ENCODE measurements at regions not wholly inside any gene's neighbourhood (a gene's known extent, or its start where the extent isn't known, plus 50 kb on each side); places are given as distances from the start of the nearest gene placed in this dataset.

DNA sequence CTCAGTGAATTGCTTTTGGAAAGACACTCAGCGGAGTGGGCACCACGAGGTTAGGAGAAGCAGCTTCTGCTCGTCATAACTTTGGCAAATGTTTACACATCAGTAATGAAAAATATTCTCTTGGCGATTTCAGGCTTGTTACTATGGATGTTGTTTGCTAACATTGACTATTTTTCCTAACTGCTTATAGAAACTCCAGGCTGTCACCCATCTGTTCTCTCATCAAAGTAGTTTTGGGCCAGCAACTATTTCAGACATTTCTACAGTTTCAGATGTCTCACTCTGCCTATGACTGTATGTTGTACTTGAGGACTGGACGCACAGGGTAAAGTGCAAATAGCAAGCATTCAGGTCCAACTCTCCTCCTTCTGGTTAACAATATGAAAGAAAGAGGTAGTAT is 346.7 kb downstream of the TRIML1 start:
- CTCF ChIA-PET = no interaction called here
- TF ChIP-seq, protein P1, sequence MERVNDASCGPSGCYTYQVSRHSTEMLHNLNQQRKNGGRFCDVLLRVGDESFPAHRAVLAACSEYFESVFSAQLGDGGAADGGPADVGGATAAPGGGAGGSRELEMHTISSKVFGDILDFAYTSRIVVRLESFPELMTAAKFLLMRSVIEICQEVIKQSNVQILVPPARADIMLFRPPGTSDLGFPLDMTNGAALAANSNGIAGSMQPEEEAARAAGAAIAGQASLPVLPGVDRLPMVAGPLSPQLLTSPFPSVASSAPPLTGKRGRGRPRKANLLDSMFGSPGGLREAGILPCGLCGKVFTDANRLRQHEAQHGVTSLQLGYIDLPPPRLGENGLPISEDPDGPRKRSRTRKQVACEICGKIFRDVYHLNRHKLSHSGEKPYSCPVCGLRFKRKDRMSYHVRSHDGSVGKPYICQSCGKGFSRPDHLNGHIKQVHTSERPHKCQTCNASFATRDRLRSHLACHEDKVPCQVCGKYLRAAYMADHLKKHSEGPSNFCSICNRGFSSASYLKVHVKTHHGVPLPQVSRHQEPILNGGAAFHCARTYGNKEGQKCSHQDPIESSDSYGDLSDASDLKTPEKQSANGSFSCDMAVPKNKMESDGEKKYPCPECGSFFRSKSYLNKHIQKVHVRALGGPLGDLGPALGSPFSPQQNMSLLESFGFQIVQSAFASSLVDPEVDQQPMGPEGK (tag by site-specific recombination; IDR thresholded peaks at IDR 0.05) = no peak
- TF ChIP-seq, protein P2, sequence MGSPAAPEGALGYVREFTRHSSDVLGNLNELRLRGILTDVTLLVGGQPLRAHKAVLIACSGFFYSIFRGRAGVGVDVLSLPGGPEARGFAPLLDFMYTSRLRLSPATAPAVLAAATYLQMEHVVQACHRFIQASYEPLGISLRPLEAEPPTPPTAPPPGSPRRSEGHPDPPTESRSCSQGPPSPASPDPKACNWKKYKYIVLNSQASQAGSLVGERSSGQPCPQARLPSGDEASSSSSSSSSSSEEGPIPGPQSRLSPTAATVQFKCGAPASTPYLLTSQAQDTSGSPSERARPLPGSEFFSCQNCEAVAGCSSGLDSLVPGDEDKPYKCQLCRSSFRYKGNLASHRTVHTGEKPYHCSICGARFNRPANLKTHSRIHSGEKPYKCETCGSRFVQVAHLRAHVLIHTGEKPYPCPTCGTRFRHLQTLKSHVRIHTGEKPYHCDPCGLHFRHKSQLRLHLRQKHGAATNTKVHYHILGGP (tag by site-specific recombination; IDR thresholded peaks at IDR 0.05) = no peak
- TF ChIP-seq, protein P3, sequence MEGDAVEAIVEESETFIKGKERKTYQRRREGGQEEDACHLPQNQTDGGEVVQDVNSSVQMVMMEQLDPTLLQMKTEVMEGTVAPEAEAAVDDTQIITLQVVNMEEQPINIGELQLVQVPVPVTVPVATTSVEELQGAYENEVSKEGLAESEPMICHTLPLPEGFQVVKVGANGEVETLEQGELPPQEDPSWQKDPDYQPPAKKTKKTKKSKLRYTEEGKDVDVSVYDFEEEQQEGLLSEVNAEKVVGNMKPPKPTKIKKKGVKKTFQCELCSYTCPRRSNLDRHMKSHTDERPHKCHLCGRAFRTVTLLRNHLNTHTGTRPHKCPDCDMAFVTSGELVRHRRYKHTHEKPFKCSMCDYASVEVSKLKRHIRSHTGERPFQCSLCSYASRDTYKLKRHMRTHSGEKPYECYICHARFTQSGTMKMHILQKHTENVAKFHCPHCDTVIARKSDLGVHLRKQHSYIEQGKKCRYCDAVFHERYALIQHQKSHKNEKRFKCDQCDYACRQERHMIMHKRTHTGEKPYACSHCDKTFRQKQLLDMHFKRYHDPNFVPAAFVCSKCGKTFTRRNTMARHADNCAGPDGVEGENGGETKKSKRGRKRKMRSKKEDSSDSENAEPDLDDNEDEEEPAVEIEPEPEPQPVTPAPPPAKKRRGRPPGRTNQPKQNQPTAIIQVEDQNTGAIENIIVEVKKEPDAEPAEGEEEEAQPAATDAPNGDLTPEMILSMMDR (tag by site-specific recombination; IDR thresholded peaks at IDR 0.05) = no peak
- TF ChIP-seq EGR2 (tag by site-specific recombination; IDR thresholded peaks at IDR 0.05; ENCODE audit: low read depth) (no peak), ZNF335 (tag by site-specific recombination; conservative IDR thresholded peaks at IDR 0.05) (no peak), ZNF548 (tag by site-specific recombination; IDR thresholded peaks at IDR 0.05) (no peak), ZNF266 (tag by site-specific recombination; IDR thresholded peaks at IDR 0.05; ENCODE audit: low read depth) (no peak)
- TF ChIP-seq, protein P4, sequence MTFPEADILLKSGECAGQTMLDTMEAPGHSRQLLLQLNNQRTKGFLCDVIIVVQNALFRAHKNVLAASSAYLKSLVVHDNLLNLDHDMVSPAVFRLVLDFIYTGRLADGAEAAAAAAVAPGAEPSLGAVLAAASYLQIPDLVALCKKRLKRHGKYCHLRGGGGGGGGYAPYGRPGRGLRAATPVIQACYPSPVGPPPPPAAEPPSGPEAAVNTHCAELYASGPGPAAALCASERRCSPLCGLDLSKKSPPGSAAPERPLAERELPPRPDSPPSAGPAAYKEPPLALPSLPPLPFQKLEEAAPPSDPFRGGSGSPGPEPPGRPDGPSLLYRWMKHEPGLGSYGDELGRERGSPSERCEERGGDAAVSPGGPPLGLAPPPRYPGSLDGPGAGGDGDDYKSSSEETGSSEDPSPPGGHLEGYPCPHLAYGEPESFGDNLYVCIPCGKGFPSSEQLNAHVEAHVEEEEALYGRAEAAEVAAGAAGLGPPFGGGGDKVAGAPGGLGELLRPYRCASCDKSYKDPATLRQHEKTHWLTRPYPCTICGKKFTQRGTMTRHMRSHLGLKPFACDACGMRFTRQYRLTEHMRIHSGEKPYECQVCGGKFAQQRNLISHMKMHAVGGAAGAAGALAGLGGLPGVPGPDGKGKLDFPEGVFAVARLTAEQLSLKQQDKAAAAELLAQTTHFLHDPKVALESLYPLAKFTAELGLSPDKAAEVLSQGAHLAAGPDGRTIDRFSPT (tag by site-specific recombination; IDR thresholded peaks at IDR 0.05) = no peak
- TF ChIP-seq, protein P5, sequence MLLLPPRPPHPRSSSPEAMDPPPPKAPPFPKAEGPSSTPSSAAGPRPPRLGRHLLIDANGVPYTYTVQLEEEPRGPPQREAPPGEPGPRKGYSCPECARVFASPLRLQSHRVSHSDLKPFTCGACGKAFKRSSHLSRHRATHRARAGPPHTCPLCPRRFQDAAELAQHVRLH (tag by site-specific recombination; IDR thresholded peaks at IDR 0.05) = no peak
- TF ChIP-seq, protein P6, sequence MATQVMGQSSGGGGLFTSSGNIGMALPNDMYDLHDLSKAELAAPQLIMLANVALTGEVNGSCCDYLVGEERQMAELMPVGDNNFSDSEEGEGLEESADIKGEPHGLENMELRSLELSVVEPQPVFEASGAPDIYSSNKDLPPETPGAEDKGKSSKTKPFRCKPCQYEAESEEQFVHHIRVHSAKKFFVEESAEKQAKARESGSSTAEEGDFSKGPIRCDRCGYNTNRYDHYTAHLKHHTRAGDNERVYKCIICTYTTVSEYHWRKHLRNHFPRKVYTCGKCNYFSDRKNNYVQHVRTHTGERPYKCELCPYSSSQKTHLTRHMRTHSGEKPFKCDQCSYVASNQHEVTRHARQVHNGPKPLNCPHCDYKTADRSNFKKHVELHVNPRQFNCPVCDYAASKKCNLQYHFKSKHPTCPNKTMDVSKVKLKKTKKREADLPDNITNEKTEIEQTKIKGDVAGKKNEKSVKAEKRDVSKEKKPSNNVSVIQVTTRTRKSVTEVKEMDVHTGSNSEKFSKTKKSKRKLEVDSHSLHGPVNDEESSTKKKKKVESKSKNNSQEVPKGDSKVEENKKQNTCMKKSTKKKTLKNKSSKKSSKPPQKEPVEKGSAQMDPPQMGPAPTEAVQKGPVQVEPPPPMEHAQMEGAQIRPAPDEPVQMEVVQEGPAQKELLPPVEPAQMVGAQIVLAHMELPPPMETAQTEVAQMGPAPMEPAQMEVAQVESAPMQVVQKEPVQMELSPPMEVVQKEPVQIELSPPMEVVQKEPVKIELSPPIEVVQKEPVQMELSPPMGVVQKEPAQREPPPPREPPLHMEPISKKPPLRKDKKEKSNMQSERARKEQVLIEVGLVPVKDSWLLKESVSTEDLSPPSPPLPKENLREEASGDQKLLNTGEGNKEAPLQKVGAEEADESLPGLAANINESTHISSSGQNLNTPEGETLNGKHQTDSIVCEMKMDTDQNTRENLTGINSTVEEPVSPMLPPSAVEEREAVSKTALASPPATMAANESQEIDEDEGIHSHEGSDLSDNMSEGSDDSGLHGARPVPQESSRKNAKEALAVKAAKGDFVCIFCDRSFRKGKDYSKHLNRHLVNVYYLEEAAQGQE (tag by site-specific recombination; IDR thresholded peaks at IDR 0.05) = no peak
- TF ChIP-seq, protein P7, sequence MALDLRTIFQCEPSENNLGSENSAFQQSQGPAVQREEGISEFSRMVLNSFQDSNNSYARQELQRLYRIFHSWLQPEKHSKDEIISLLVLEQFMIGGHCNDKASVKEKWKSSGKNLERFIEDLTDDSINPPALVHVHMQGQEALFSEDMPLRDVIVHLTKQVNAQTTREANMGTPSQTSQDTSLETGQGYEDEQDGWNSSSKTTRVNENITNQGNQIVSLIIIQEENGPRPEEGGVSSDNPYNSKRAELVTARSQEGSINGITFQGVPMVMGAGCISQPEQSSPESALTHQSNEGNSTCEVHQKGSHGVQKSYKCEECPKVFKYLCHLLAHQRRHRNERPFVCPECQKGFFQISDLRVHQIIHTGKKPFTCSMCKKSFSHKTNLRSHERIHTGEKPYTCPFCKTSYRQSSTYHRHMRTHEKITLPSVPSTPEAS (tag by site-specific recombination; IDR thresholded peaks at IDR 0.05) = no peak
- TF ChIP-seq, protein P8, sequence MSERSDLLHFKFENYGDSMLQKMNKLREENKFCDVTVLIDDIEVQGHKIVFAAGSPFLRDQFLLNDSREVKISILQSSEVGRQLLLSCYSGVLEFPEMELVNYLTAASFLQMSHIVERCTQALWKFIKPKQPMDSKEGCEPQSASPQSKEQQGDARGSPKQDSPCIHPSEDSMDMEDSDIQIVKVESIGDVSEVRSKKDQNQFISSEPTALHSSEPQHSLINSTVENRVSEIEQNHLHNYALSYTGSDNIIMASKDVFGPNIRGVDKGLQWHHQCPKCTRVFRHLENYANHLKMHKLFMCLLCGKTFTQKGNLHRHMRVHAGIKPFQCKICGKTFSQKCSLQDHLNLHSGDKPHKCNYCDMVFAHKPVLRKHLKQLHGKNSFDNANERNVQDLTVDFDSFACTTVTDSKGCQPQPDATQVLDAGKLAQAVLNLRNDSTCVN (tag by site-specific recombination; optimal IDR thresholded peaks at IDR 0.05) = no peak

More for the DNA sequence above, 346.7 kb downstream of the TRIML1 start:
- Histone ChIP-seq H3K4me3 (ENCODE audit: low read depth, low read length) (no peak overlapping the region), H3K27ac (ENCODE audit: extremely low read depth, low read depth, low read length) (no peak overlapping the region), H3K36me3 (ENCODE audit: control insufficient read depth in 2 of 2, insufficient read depth in 1 of 2, low read length in 2 of 2) (no peaks in the 10 kb centered on the region), H3K4me1 (ENCODE audit: control insufficient read depth, insufficient read depth, low read length) (no peaks in the 10 kb centered on the region), H3K9me3 (ENCODE audit: control insufficient read depth, insufficient read depth, low read depth, low read length) (no peaks in the 10 kb centered on the region)
- POLR2A ChIA-PET = no interaction called here
